VCaP (cell line): ENCODE measurements at regions not wholly inside any gene's neighbourhood (a gene's known extent, or its start where the extent isn't known, plus 50 kb on each side); places are given as distances from the start of the nearest gene placed in this dataset.

ENCODE experiments used
- H3K27ac ChIP-seq: fragments of 450-650 bp; 2 replicates; pipeline ENCODE4 v1.5.1; 2017
- TF ChIP-seq, protein P1 (sequence below): fragments of 450-650 bp; conservative IDR thresholded peaks from 2 replicates; pipeline ENCODE4 v1.5.1; 2017; ENCODE audit warnings: mild to moderate bottlenecking, moderate library complexity

DNA sequence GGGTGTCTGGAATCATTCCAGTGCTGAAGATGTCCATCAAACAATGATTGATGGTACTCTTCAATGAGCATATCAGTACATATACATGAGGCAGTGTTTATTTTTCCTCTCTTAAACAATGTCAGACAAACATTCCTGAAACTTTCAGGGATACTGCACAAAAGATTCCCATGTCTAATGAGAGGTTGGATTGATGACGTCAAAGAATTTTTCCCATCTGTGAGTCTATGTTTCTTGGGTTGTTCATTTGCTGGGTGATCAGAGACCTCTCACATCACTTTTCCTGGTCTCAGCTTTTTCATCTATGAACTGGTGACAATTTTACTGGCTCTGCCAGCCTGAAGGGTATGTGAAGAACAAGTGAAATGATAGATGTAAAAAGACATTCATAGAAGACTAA is 325.5 kb downstream of the EN1 start:
- TF ChIP-seq, protein P1, sequence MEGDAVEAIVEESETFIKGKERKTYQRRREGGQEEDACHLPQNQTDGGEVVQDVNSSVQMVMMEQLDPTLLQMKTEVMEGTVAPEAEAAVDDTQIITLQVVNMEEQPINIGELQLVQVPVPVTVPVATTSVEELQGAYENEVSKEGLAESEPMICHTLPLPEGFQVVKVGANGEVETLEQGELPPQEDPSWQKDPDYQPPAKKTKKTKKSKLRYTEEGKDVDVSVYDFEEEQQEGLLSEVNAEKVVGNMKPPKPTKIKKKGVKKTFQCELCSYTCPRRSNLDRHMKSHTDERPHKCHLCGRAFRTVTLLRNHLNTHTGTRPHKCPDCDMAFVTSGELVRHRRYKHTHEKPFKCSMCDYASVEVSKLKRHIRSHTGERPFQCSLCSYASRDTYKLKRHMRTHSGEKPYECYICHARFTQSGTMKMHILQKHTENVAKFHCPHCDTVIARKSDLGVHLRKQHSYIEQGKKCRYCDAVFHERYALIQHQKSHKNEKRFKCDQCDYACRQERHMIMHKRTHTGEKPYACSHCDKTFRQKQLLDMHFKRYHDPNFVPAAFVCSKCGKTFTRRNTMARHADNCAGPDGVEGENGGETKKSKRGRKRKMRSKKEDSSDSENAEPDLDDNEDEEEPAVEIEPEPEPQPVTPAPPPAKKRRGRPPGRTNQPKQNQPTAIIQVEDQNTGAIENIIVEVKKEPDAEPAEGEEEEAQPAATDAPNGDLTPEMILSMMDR, result no peak

DNA sequence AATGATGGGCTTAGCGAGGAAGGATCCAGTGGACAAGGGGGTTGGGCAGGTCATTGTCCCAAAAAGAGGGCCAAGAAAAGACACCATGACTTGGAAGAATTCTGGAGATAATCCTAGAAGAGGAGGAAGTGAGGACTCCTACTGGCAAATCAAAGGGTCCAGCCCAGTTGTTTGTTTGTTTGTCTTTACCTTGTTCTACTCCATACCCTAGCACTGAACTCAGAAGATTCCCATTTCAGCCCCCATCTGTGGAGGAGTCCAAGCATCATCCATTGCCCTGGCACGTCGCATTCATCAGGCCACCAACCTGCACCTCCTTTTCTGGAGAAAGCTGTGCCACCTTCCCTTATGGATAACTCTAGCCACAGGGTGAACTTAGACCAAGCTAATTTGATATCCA is 326.2 kb downstream of the EN1 start:
- no peak overlapping the region for H3K27ac ChIP-seq
- TF ChIP-seq, protein P1, result no peak

More for the DNA sequence above, 325.5 kb downstream of the EN1 start:
- H3K27ac ChIP-seq, result no peak overlapping the region

DNA sequence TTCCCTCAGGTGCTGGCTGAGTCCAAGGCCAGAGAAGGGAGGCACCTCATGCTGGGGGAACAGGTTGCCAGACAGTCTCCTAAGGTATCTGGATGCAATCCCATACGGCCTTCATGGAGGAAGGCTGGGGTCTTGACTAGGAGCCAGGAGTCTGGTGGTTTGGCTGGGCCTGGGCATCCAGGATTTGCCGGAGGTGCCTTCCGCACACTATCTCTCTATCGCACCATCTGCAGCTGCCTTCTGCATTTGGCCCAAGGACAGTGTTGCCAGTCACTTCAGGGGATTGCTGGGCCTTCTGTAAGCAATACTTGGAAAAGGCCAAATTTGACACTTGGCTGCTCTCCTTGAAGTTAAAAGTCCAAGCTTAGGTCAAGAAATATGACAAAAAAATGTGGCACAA is 327.2 kb downstream of the EN1 start:
- TF ChIP-seq, protein P1, result no peak
- H3K27ac ChIP-seq, result no peak overlapping the region

DNA sequence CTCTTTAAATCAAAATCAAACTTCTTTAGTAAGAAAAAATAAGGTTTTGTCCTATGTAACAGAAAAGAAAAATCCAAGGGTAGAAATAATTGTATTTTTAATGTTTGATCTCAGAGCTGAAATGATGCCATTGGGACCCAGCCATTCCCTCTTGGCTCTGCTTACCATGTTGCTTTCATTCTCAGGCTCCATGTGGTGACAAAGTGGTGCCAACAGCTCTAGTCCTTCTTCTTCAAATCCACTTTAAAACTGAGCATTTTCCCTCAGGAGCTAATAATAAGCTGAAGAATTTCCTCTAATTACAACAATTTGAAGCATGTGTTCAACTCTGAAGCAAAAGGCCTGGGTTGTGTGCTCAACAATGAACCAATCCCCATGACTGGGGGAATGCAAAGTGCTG is 327.9 kb downstream of the EN1 start:
- TF ChIP-seq, protein P1, result no peak
- no peak overlapping the region for H3K27ac ChIP-seq

DNA sequence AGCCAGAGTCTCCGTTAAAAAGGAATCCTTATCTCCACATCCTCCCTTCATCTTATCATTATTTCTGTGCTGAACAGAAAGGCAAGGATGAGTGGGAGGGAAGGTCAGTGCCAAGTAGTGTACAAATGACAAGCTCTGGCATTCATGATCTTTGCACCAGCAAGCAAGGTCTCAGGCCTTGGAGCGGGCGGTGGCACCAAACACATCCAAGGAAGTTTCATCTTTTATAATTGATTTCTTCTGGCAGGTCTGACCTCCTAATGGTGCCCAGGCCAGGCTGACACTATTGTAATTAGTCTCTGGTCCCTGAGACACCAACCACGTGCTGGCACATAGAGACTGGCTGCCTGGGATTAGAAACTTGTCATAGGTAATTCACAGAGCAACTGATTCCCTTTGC is 336.6 kb downstream of the EN1 start:
- TF ChIP-seq, protein P1, result no peak
- H3K27ac ChIP-seq, result no peak overlapping the region

DNA sequence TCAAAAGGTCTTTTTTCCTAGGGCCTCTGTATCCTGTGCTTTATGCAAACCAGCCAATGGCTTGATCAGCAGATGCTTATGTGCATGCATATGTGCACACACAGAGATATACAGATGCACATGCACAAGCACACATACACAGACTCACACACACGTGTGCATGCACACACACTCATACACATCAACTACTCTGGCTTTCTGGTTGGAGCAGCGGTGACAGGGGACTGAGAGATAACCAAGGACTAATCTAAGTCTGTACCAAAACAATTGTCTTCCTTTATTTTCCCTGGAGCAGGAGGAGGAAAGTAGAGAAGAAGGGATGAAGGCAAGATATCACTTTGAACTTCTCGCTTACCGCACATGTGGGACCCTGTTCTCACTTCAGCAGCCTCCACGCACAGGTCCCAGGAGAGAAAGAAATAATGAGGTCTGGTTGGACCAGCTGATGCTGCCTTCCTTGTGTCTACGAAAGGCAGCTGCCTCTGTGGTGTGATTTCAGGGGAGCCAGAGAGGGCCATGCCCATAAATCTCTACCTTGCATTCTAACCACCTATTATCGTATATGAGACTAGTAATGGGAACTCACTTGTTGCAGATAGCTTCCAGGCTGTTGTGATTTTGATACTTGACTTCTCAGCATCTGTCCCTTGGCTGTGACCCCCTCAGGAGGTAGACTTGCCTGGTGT is 338.0 kb downstream of the EN1 start:
- H3K27ac ChIP-seq, result no peak overlapping the region
- TF ChIP-seq, protein P1, result no peak

DNA sequence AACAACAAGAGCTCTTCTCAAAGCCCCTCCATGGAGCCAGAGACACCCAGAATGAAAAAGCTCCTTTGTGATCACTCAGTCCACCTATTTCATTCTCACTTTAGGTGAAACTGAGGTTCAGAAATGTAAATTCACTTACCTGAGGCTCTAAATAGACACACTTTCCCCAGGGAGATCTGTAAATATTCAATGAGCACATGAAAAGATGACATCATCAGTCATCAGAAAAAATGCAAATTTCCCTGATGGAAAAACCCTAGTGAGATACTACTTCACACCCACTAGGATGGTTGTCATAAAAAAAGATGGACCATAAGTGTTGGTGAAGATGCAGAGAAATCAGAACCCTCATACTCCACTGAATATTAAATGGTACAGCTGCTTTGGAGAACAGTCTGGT is 339.2 kb downstream of the EN1 start:
- TF ChIP-seq, protein P1, result no peak
- H3K27ac ChIP-seq, result no peak overlapping the region
